ENCODE measurements at regions not wholly inside any gene's neighbourhood (a gene's known extent, or its start where the extent isn't known, plus 50 kb on each side); places are given as distances from the start of the nearest gene placed in this dataset.

DNA sequence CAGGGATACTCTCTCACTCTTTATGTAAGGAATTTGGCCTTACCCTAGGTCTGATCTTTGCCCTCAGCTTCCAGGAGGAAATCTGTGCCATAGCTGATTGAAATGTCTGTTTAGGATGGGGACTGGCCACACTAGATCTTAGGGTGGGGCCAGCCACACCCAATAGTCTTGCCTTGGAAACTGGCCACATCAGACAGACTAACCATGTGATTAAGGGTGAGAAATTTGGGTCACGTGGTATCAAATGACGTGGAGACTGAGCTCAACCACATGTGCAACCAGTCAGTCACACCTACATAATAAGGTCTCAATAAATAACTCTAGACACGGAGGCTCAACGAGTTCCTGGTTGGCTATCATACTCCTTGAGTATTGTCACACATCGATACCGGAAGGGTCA is 113.5 kb downstream of the CNTN3 start:
- no peak overlapping the region for H3K4me3 Mint-ChIP-seq
- no peak overlapping the region for H3K27ac Mint-ChIP-seq
- ATAC-seq, result no peak
- TF ChIP-seq NFYB (CRISPR knock-in tag; conservative IDR thresholded peaks at IDR 0.05; ENCODE audit: low read depth), result no peak
- TF ChIP-seq ZNF138 (CRISPR knock-in tag; conservative IDR thresholded peaks at IDR 0.05), result no peak
- TF ChIP-seq, protein P1, sequence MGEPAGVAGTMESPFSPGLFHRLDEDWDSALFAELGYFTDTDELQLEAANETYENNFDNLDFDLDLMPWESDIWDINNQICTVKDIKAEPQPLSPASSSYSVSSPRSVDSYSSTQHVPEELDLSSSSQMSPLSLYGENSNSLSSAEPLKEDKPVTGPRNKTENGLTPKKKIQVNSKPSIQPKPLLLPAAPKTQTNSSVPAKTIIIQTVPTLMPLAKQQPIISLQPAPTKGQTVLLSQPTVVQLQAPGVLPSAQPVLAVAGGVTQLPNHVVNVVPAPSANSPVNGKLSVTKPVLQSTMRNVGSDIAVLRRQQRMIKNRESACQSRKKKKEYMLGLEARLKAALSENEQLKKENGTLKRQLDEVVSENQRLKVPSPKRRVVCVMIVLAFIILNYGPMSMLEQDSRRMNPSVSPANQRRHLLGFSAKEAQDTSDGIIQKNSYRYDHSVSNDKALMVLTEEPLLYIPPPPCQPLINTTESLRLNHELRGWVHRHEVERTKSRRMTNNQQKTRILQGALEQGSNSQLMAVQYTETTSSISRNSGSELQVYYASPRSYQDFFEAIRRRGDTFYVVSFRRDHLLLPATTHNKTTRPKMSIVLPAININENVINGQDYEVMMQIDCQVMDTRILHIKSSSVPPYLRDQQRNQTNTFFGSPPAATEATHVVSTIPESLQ (CRISPR knock-in tag; IDR thresholded peaks at IDR 0.05), result no peak
- TF ChIP-seq GRHL2 (CRISPR knock-in tag; IDR thresholded peaks at IDR 0.05; ENCODE audit: insufficient replicate concordance, severe bottlenecking), result no peak
- TF ChIP-seq CREM (CRISPR knock-in tag; IDR thresholded peaks at IDR 0.05), result no peak
- TF ChIP-seq, protein P2, sequence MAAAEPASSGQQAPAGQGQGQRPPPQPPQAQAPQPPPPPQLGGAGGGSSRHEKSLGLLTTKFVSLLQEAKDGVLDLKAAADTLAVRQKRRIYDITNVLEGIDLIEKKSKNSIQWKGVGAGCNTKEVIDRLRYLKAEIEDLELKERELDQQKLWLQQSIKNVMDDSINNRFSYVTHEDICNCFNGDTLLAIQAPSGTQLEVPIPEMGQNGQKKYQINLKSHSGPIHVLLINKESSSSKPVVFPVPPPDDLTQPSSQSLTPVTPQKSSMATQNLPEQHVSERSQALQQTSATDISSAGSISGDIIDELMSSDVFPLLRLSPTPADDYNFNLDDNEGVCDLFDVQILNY (CRISPR knock-in tag; IDR thresholded peaks at IDR 0.05), result no peak
- TF ChIP-seq, protein P3, sequence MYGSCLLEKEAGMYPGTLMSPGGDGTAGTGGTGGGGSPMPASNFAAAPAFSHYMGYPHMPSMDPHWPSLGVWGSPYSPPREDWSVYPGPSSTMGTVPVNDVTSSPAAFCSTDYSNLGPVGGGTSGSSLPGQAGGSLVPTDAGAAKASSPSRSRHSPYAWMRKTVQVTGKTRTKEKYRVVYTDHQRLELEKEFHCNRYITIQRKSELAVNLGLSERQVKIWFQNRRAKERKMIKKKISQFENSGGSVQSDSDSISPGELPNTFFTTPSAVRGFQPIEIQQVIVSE (CRISPR knock-in tag; IDR thresholded peaks at IDR 0.05; ENCODE audit: borderline replicate concordance), result no peak
- no peak for TF ChIP-seq ZNF121 (CRISPR knock-in tag; IDR thresholded peaks at IDR 0.05)
- CTCF ChIA-PET, result no interaction called here
- POLR2A ChIA-PET, result no interaction called here
- H3K9me3 Mint-ChIP-seq, result no peaks in the 10 kb centered on the region
- H3K27me3 Mint-ChIP-seq (ENCODE audit: low read depth), result no peaks in the 10 kb centered on the region
- no peak for DNase-seq (ENCODE audit: low spot score)
- H3K36me3 Mint-ChIP-seq, result no peaks in the 10 kb centered on the region
- no peaks in the 10 kb centered on the region for H3K4me1 Mint-ChIP-seq

DNA sequence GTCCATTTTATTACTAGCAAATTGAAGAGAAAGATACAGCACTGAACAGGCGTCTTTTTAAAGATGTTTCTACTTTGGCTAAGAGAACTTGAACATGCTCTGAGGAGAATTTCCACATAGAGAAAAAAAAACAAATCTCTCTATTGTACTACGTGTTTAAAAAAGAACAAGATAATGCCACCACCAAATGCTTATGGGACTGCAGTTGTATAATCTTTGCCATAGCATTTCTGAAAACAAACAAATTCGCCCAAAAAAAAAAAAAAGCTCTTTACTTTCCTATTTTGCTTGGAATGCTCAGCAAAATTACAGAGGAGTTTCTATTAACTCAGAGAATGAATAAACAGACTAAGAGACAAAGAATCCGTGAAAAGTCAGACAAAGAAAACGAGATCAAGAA is 114.2 kb downstream of the CNTN3 start:
- H3K4me1 Mint-ChIP-seq, result no peaks in the 10 kb centered on the region
- no peak overlapping the region for H3K27ac Mint-ChIP-seq
- TF ChIP-seq, protein P4, sequence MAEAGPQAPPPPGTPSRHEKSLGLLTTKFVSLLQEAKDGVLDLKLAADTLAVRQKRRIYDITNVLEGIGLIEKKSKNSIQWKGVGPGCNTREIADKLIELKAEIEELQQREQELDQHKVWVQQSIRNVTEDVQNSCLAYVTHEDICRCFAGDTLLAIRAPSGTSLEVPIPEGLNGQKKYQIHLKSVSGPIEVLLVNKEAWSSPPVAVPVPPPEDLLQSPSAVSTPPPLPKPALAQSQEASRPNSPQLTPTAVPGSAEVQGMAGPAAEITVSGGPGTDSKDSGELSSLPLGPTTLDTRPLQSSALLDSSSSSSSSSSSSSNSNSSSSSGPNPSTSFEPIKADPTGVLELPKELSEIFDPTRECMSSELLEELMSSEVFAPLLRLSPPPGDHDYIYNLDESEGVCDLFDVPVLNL (CRISPR knock-in tag; IDR thresholded peaks at IDR 0.05; ENCODE audit: borderline replicate concordance, low read depth), result no peak
- TF ChIP-seq SMAD3 (CRISPR knock-in tag; IDR thresholded peaks at IDR 0.05; ENCODE audit: borderline replicate concordance), result no peak
- TF ChIP-seq TEAD1 (CRISPR knock-in tag; IDR thresholded peaks at IDR 0.05), result no peak
- TF ChIP-seq, protein P5, sequence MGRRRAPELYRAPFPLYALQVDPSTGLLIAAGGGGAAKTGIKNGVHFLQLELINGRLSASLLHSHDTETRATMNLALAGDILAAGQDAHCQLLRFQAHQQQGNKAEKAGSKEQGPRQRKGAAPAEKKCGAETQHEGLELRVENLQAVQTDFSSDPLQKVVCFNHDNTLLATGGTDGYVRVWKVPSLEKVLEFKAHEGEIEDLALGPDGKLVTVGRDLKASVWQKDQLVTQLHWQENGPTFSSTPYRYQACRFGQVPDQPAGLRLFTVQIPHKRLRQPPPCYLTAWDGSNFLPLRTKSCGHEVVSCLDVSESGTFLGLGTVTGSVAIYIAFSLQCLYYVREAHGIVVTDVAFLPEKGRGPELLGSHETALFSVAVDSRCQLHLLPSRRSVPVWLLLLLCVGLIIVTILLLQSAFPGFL (CRISPR knock-in tag; IDR thresholded peaks at IDR 0.05; ENCODE audit: borderline replicate concordance), result no peak
- no peak for TF ChIP-seq HMGA2 (CRISPR knock-in tag; IDR thresholded peaks at IDR 0.05)
- TF ChIP-seq TEAD4 (CRISPR knock-in tag; IDR thresholded peaks at IDR 0.05), result no peak
- TF ChIP-seq CREM (CRISPR knock-in tag; IDR thresholded peaks at IDR 0.05), result no peak
- no peak for TF ChIP-seq RORB (CRISPR knock-in tag; IDR thresholded peaks at IDR 0.05)
- no peak for TF ChIP-seq ZNF121 (CRISPR knock-in tag; IDR thresholded peaks at IDR 0.05)
- TF ChIP-seq KAT7 (CRISPR knock-in tag; IDR thresholded peaks at IDR 0.05; ENCODE audit: borderline replicate concordance), result no peak
- TF ChIP-seq FOXJ3 (CRISPR knock-in tag; IDR thresholded peaks at IDR 0.05; ENCODE audit: borderline replicate concordance), result no peak
- no peaks in the 10 kb centered on the region for H3K36me3 Mint-ChIP-seq
- DNase-seq (ENCODE audit: low spot score) (no peak), ATAC-seq (no peak)
- ChIA-PET CTCF (no interaction called here), POLR2A (no interaction called here)
- no peak overlapping the region for H3K4me3 Mint-ChIP-seq
- no peaks in the 10 kb centered on the region for H3K27me3 Mint-ChIP-seq (ENCODE audit: low read depth)
- H3K9me3 Mint-ChIP-seq, result no peaks in the 10 kb centered on the region

DNA sequence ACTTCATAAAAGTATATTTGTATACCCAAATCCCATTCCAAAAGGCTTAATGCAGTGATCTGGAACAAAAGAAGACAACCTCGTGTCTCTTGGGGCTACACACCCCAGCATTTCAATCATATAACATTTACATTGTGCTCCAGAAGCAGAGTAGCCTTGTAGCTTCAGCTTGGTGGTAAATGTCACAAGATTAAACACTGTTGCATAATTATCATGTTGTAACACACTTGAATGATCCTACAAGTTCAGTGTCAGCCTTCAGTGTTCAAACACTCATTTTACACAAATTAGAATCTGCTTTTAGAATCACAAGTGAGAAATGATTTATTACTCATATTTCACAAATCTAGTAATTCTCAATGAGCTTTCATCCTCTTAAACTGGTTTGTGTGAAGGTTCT is 122.6 kb downstream of the CNTN3 start:
- no peak for DNase-seq (ENCODE audit: low spot score)
- POLR2A ChIA-PET, result no interaction called here
- Mint-ChIP-seq H3K27me3 (ENCODE audit: low read depth) (no peaks in the 10 kb centered on the region), H3K27ac (no peak overlapping the region), H3K4me1 (peaks cover 13% of the 10 kb centered on the region), H3K36me3 (no peaks in the 10 kb centered on the region), H3K9me3 (no peaks in the 10 kb centered on the region), H3K4me3 (no peak overlapping the region)
- no peak for ATAC-seq
- CTCF ChIA-PET, result no interaction called here
- TF ChIP-seq, protein P6, sequence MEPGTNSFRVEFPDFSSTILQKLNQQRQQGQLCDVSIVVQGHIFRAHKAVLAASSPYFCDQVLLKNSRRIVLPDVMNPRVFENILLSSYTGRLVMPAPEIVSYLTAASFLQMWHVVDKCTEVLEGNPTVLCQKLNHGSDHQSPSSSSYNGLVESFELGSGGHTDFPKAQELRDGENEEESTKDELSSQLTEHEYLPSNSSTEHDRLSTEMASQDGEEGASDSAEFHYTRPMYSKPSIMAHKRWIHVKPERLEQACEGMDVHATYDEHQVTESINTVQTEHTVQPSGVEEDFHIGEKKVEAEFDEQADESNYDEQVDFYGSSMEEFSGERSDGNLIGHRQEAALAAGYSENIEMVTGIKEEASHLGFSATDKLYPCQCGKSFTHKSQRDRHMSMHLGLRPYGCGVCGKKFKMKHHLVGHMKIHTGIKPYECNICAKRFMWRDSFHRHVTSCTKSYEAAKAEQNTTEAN (CRISPR knock-in tag; IDR thresholded peaks at IDR 0.05), result no peak
